ENCODE measurements at regions not wholly inside any gene's neighbourhood (a gene's known extent, or its start where the extent isn't known, plus 50 kb on each side); places are given as distances from the start of the nearest gene placed in this dataset.

DNA sequence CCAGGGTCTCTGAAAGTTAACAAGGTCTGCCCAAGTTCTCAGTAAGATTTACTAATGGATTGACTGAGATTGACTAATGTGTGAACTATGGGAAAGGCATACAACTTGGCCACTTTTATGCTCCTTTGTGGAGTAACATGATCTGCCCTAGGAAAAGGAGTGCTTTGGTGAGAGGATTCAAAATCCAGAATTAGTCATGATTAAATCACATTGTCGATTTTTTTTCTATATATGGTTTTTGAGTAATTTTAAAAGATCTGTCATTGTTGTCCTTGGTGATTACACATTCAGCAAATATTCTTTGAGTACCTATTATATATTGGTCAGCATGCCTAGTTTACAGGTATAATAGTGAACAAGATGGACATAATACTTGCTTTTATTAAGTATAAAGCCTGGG is 147.7 kb upstream of the SYT10 start:
- no peak for TF ChIP-seq YY1 (IDR thresholded peaks at IDR 0.05; ENCODE audit: low read depth)
- TF ChIP-seq, protein P1, sequence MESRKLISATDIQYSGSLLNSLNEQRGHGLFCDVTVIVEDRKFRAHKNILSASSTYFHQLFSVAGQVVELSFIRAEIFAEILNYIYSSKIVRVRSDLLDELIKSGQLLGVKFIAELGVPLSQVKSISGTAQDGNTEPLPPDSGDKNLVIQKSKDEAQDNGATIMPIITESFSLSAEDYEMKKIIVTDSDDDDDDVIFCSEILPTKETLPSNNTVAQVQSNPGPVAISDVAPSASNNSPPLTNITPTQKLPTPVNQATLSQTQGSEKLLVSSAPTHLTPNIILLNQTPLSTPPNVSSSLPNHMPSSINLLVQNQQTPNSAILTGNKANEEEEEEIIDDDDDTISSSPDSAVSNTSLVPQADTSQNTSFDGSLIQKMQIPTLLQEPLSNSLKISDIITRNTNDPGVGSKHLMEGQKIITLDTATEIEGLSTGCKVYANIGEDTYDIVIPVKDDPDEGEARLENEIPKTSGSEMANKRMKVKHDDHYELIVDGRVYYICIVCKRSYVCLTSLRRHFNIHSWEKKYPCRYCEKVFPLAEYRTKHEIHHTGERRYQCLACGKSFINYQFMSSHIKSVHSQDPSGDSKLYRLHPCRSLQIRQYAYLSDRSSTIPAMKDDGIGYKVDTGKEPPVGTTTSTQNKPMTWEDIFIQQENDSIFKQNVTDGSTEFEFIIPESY (IDR thresholded peaks at IDR 0.05; ENCODE audit: borderline replicate concordance, low read depth), result no peak
- TF ChIP-seq, protein P2, sequence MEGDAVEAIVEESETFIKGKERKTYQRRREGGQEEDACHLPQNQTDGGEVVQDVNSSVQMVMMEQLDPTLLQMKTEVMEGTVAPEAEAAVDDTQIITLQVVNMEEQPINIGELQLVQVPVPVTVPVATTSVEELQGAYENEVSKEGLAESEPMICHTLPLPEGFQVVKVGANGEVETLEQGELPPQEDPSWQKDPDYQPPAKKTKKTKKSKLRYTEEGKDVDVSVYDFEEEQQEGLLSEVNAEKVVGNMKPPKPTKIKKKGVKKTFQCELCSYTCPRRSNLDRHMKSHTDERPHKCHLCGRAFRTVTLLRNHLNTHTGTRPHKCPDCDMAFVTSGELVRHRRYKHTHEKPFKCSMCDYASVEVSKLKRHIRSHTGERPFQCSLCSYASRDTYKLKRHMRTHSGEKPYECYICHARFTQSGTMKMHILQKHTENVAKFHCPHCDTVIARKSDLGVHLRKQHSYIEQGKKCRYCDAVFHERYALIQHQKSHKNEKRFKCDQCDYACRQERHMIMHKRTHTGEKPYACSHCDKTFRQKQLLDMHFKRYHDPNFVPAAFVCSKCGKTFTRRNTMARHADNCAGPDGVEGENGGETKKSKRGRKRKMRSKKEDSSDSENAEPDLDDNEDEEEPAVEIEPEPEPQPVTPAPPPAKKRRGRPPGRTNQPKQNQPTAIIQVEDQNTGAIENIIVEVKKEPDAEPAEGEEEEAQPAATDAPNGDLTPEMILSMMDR (IDR thresholded peaks at IDR 0.05), result no peak
- no peak for TF ChIP-seq EZH2phosphoT487 (IDR thresholded peaks at IDR 0.05; ENCODE audit: borderline replicate concordance, low read depth)
- TF ChIP-seq CHD2 (IDR thresholded peaks at IDR 0.05; ENCODE audit: low read length, partially characterized antibody), result no peak
- no peak for TF ChIP-seq TCF12 (IDR thresholded peaks at IDR 0.05)
- no peak for TF ChIP-seq EP300 (IDR thresholded peaks at IDR 0.05; ENCODE audit: borderline replicate concordance in 1 of 2, low read depth in 1 of 2, low read length in 1 of 2)
- no peak for TF ChIP-seq MXI1 (IDR thresholded peaks at IDR 0.05; ENCODE audit: low read depth, low read length)
- TF ChIP-seq, protein P3, sequence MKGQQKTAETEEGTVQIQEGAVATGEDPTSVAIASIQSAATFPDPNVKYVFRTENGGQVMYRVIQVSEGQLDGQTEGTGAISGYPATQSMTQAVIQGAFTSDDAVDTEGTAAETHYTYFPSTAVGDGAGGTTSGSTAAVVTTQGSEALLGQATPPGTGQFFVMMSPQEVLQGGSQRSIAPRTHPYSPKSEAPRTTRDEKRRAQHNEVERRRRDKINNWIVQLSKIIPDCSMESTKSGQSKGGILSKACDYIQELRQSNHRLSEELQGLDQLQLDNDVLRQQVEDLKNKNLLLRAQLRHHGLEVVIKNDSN (IDR thresholded peaks at IDR 0.05; ENCODE audit: borderline replicate concordance, low read depth), result no peak
- TF ChIP-seq FOXJ3 (CRISPR knock-in tag; IDR thresholded peaks at IDR 0.05), result no peak
- TF ChIP-seq SIN3A (IDR thresholded peaks at IDR 0.05; ENCODE audit: borderline replicate concordance, low read depth, low read length), result no peak
- no peak for TF ChIP-seq POLR2AphosphoS5 (IDR thresholded peaks at IDR 0.05; ENCODE audit: low read depth, low read length)
